ENCODE measurements at regions not wholly inside any gene's neighbourhood (a gene's known extent, or its start where the extent isn't known, plus 50 kb on each side); places are given as distances from the start of the nearest gene placed in this dataset.

DNA sequence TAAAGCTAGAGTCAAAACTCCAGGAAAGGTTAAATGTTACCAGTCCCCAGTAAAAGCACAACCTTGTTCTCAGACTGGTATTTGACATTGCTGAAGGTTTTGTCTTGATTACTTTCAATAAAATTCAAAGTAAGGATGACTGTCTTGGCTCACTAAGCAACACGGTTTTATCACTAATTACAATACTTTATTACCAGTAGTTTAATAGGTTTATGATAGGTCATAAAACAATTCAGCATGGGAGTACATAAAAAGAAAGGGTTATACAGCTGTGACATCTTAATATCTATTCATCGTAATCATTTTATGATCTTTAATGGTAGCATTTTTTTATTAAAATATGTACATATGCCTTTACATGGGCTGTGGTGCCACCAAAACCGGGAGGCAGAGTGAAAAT is 370.7 kb upstream of the IRX2 start:
- H3K4me3 ChIP-seq (ENCODE audit: low read depth, low read length) = no peak overlapping the region
- DNase-seq (ENCODE audit: low read depth, low spot score) = no peak
- no peaks in the 10 kb centered on the region for H3K27me3 ChIP-seq (ENCODE audit: control insufficient read depth, insufficient read depth, low read length)
- H3K27ac ChIP-seq (ENCODE audit: low read depth, low read length) = no peak overlapping the region
- TF ChIP-seq, protein P1, sequence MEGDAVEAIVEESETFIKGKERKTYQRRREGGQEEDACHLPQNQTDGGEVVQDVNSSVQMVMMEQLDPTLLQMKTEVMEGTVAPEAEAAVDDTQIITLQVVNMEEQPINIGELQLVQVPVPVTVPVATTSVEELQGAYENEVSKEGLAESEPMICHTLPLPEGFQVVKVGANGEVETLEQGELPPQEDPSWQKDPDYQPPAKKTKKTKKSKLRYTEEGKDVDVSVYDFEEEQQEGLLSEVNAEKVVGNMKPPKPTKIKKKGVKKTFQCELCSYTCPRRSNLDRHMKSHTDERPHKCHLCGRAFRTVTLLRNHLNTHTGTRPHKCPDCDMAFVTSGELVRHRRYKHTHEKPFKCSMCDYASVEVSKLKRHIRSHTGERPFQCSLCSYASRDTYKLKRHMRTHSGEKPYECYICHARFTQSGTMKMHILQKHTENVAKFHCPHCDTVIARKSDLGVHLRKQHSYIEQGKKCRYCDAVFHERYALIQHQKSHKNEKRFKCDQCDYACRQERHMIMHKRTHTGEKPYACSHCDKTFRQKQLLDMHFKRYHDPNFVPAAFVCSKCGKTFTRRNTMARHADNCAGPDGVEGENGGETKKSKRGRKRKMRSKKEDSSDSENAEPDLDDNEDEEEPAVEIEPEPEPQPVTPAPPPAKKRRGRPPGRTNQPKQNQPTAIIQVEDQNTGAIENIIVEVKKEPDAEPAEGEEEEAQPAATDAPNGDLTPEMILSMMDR (IDR thresholded peaks at IDR 0.05; ENCODE audit: low read depth, low read length) = no peak
- peaks cover 49% of the 10 kb centered on the region for H3K9me3 ChIP-seq (ENCODE audit: control insufficient read depth, insufficient read depth, low read length)
- CTCF ChIA-PET = no interaction called here
- POLR2A ChIA-PET = no interaction called here

DNA sequence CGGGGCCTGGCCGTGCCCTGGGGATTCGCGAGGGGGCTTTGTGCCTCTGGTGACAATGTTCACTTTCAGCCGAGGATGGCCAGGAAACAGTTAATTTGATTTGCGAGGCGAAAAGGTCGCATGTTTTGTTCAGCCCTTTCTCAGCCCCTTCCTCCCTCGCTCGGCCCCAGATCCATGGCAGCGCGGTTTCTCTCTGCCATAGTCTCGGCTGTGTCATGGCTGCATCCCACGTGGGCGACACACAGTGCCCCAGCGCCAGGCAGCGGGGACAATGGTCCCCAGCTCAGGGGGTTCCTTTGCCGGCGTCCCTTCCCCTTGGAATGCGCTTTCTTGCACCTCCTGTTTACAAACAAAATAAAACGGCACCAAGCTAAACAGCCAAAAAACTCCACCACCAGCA is 370.3 kb upstream of the IRX2 start:
- H3K27ac ChIP-seq (ENCODE audit: low read depth, low read length) = no peak overlapping the region
- ChIA-PET CTCF (no interaction called here), POLR2A (no interaction called here)
- H3K9me3 ChIP-seq (ENCODE audit: control insufficient read depth, insufficient read depth, low read length) = peaks cover 47% of the 10 kb centered on the region
- DNase-seq (ENCODE audit: low read depth, low spot score) = no peak
- no peaks in the 10 kb centered on the region for H3K27me3 ChIP-seq (ENCODE audit: control insufficient read depth, insufficient read depth, low read length)
- TF ChIP-seq, protein P1 (IDR thresholded peaks at IDR 0.05; ENCODE audit: low read depth, low read length) = no peak
- no peak overlapping the region for H3K4me3 ChIP-seq (ENCODE audit: low read depth, low read length)

DNA sequence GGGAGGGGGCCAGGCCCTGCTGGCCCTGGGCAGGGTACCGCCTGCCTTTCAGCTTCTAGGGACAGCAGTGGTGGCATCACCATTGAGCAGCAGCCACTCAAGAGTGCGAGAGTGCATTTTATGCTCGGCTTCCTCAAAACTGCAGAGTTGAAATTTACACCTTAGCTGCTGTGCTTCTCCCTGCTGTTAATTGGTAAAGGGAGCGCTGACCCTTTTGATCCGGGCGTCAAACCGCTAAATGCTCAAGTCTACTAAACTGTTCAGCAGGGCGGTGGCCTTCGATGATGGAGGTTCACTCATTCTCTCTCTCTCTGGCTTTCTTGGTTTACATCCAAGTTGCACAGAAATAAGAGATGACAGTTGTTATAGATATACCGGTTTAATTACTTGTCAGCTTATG is 368.6 kb upstream of the IRX2 start:
- no peak for DNase-seq (ENCODE audit: low read depth, low spot score)
- TF ChIP-seq, protein P1 (IDR thresholded peaks at IDR 0.05; ENCODE audit: low read depth, low read length) = no peak
- CTCF ChIA-PET = no interaction called here
- H3K27ac ChIP-seq (ENCODE audit: low read depth, low read length) = no peak overlapping the region
- peaks cover 42% of the 10 kb centered on the region for H3K9me3 ChIP-seq (ENCODE audit: control insufficient read depth, insufficient read depth, low read length)
- H3K4me3 ChIP-seq (ENCODE audit: low read depth, low read length) = no peak overlapping the region
- no peaks in the 10 kb centered on the region for H3K27me3 ChIP-seq (ENCODE audit: control insufficient read depth, insufficient read depth, low read length)
- POLR2A ChIA-PET = no interaction called here

DNA sequence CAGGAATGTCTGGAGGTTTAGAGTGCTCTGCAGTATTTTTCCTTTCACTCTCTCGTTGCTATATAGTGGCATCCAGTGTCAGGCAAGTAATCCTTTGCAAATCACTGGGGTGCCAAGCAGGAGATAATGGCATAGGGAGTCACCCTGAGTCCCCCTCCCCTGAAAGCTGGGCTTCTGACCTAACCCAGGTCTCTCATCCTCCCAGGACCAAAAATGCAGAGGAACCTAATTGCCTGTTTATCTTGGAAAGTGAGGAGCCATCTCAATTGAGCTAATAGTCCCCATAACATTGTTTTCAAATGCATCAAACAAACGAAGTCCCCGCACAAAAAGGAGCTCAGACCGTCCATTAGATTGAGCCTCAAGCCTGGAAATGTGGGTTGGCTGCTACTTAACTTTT is 368.0 kb upstream of the IRX2 start:
- TF ChIP-seq, protein P1 (IDR thresholded peaks at IDR 0.05; ENCODE audit: low read depth, low read length) = no peak
- ChIA-PET CTCF (no interaction called here), POLR2A (no interaction called here)
- Histone ChIP-seq H3K27me3 (ENCODE audit: control insufficient read depth, insufficient read depth, low read length) (no peaks in the 10 kb centered on the region), H3K27ac (ENCODE audit: low read depth, low read length) (no peak overlapping the region), H3K9me3 (ENCODE audit: control insufficient read depth, insufficient read depth, low read length) (peaks cover 47% of the 10 kb centered on the region), H3K4me3 (ENCODE audit: low read depth, low read length) (no peak overlapping the region)
- no peak for DNase-seq (ENCODE audit: low read depth, low spot score)

DNA sequence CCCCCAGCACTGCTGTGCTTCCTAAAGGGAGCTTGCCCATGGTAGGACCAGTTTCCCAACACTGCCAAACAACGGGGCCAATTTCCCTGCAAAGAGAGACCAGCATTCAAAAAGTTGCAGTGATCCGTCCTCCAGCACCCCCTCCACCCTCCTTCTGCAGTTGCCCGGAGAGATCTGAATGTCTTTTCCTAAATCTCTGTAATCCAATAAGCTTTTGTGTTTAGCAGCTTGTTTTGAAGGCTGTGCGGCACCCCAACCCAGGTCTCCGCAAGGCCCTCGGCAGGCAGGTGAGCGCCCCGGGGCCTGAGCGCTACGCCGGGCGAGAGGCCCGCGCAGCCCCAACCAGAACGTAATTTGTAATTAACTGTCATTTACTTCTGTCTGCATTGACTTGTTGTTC is 366.9 kb upstream of the IRX2 start:
- TF ChIP-seq, protein P1 (IDR thresholded peaks at IDR 0.05; ENCODE audit: low read depth, low read length) = no peak
- no peak overlapping the region for H3K4me3 ChIP-seq (ENCODE audit: low read depth, low read length)
- ChIA-PET CTCF (no interaction called here), POLR2A (no interaction called here)
- peaks cover 56% of the 10 kb centered on the region for H3K9me3 ChIP-seq (ENCODE audit: control insufficient read depth, insufficient read depth, low read length)
- DNase-seq (ENCODE audit: low read depth, low spot score) = no peak
- H3K27ac ChIP-seq (ENCODE audit: low read depth, low read length) = no peak overlapping the region
- H3K27me3 ChIP-seq (ENCODE audit: control insufficient read depth, insufficient read depth, low read length) = no peaks in the 10 kb centered on the region
